ENCODE measurements at regions not wholly inside any gene's neighbourhood (a gene's known extent, or its start where the extent isn't known, plus 50 kb on each side); places are given as distances from the start of the nearest gene placed in this dataset.

DNA sequence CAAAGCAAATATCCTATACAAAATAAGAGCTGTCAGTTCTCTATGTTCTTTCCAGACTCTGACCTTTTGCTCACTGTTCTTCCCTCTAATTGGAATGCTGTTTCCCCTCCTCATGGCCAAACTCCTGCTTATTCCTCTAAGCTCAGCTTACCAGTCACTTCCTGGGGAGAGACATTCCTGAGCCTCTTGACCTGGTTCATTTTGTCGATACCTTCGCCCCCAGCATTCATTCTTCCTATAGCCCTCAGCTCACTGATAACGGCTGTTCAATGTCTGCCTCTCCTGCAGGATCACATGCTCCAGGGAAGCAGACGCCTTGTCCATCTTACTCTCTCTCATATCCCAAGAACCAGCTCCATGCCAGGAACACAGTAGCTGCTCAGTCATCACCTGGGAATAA lies 431.0 kb downstream of the MED13L start:
- Histone ChIP-seq H3K9me3 (ENCODE audit: control insufficient read depth in 1 of 2, insufficient read depth in 1 of 2, low read depth in 1 of 2, low read length in 2 of 2) (0 out of 4 replicates have a peak, but pooled peaks cover 0 to 5% of the 10 kb centered on the region in 2 experiments), H3K27me3 (ENCODE audit: insufficient read depth, low read length) (no peaks in the 10 kb centered on the region), H3K4me1 (ENCODE audit: control insufficient read depth in 1 of 2, insufficient read depth in 2 of 2, low read length in 2 of 2) (no peaks in the 10 kb centered on the region), H3K79me2 (ENCODE audit: insufficient read depth, low read length) (no peaks in the 10 kb centered on the region), H4K20me1 (ENCODE audit: insufficient read depth) (no peaks in the 10 kb centered on the region), H3K4me3 (replicated peaks in 1 of 2; ENCODE audit: low read depth in 1 of 2, low read length in 2 of 2) (no peak overlapping the region), H3K9me2 (ENCODE audit: insufficient read depth) (no peaks in the 10 kb centered on the region), H2AFZ (ENCODE audit: low read depth, low read length, poor library complexity, severe bottlenecking) (no peak overlapping the region), H3K9ac (ENCODE audit: low read length) (no peak overlapping the region), H3K4me2 (ENCODE audit: low read length) (no peak overlapping the region), H3K36me3 (ENCODE audit: control insufficient read depth in 1 of 2, insufficient read depth in 2 of 2, low read length in 2 of 2) (no peaks in the 10 kb centered on the region), H3K27ac (ENCODE audit: low read depth, low read length) (no peak overlapping the region)
- no peak for ATAC-seq
- intact Hi-C loops (cut with micrococcal nuclease) = no loop called here
- no TSS peak for BruUV-seq (replicated peaks)
- TF ChIP-seq CBX3 (IDR thresholded peaks at IDR 0.05; ENCODE audit: low read depth) = no peak
- no peak for TF ChIP-seq EGR1 (IDR thresholded peaks at IDR 0.05; ENCODE audit: low read depth)
- TF ChIP-seq, protein P1, sequence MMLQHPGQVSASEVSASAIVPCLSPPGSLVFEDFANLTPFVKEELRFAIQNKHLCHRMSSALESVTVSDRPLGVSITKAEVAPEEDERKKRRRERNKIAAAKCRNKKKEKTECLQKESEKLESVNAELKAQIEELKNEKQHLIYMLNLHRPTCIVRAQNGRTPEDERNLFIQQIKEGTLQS (IDR thresholded peaks at IDR 0.05) = no peak
- TF ChIP-seq, protein P2, sequence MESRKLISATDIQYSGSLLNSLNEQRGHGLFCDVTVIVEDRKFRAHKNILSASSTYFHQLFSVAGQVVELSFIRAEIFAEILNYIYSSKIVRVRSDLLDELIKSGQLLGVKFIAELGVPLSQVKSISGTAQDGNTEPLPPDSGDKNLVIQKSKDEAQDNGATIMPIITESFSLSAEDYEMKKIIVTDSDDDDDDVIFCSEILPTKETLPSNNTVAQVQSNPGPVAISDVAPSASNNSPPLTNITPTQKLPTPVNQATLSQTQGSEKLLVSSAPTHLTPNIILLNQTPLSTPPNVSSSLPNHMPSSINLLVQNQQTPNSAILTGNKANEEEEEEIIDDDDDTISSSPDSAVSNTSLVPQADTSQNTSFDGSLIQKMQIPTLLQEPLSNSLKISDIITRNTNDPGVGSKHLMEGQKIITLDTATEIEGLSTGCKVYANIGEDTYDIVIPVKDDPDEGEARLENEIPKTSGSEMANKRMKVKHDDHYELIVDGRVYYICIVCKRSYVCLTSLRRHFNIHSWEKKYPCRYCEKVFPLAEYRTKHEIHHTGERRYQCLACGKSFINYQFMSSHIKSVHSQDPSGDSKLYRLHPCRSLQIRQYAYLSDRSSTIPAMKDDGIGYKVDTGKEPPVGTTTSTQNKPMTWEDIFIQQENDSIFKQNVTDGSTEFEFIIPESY (IDR thresholded peaks at IDR 0.05; ENCODE audit: extremely low read depth, insufficient replicate concordance, low read length) = no peak
- TF ChIP-seq, protein P3, sequence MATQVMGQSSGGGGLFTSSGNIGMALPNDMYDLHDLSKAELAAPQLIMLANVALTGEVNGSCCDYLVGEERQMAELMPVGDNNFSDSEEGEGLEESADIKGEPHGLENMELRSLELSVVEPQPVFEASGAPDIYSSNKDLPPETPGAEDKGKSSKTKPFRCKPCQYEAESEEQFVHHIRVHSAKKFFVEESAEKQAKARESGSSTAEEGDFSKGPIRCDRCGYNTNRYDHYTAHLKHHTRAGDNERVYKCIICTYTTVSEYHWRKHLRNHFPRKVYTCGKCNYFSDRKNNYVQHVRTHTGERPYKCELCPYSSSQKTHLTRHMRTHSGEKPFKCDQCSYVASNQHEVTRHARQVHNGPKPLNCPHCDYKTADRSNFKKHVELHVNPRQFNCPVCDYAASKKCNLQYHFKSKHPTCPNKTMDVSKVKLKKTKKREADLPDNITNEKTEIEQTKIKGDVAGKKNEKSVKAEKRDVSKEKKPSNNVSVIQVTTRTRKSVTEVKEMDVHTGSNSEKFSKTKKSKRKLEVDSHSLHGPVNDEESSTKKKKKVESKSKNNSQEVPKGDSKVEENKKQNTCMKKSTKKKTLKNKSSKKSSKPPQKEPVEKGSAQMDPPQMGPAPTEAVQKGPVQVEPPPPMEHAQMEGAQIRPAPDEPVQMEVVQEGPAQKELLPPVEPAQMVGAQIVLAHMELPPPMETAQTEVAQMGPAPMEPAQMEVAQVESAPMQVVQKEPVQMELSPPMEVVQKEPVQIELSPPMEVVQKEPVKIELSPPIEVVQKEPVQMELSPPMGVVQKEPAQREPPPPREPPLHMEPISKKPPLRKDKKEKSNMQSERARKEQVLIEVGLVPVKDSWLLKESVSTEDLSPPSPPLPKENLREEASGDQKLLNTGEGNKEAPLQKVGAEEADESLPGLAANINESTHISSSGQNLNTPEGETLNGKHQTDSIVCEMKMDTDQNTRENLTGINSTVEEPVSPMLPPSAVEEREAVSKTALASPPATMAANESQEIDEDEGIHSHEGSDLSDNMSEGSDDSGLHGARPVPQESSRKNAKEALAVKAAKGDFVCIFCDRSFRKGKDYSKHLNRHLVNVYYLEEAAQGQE (IDR thresholded peaks at IDR 0.05; ENCODE audit: low read depth) = no peak
- no peak for TF ChIP-seq ZNF274 (IDR thresholded peaks at IDR 0.05; ENCODE audit: low read depth, low read length)
- TF ChIP-seq EZH2phosphoT487 (IDR thresholded peaks at IDR 0.05; ENCODE audit: borderline replicate concordance) = no peak
- TF ChIP-seq, protein P4, sequence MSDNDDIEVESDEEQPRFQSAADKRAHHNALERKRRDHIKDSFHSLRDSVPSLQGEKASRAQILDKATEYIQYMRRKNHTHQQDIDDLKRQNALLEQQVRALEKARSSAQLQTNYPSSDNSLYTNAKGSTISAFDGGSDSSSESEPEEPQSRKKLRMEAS (IDR thresholded peaks at IDR 0.05) = no peak
- TF ChIP-seq FOSL1 (IDR thresholded peaks at IDR 0.05; ENCODE audit: low read depth) = no peak
- ChIA-PET RAD21 (ENCODE audit: low non-redundant PET in 1 of 2, low total read pairs in 2 of 2, uncharacterized antibody in 2 of 2, unreplicated experiment in 2 of 2) (no interaction called here), POLR2A (no interaction called here), CTCF (no interaction called here)
- DNase-seq (ENCODE audit: low read depth, low spot score) = no peak

All from HCT116 (cell line).